MV-4-11 (cell line): ENCODE measurements at regions not wholly inside any gene's neighbourhood (a gene's known extent, or its start where the extent isn't known, plus 50 kb on each side); places are given as distances from the start of the nearest gene placed in this dataset.

Experiments used
- DNase-seq: peaks from one replicate; lab custom pipeline; 2025; lab: John Stamatoyannopoulos, UW

GRCh38 chr13:50104493-50104892, 89.2 kb downstream of the KCNRG start:
- DNase-seq: no peak

- peak; percentile 70 for DNase-seq
Observed at GRCh38 chr13:50106559-50106958, 91.3 kb downstream of the KCNRG start.

- peak; percentile 17 for DNase-seq
Observed at GRCh38 chr13:50107205-50107604, 92.0 kb downstream of the KCNRG start.

- no peak for DNase-seq
Observed at GRCh38 chr13:50114961-50115360, 99.7 kb downstream of the KCNRG start.

- no peak for DNase-seq
Observed at GRCh38 chr13:50115695-50116094, 100.5 kb downstream of the KCNRG start.

- DNase-seq: no peak
Observed at GRCh38 chr13:50116430-50116973, 101.3 kb downstream of the KCNRG start.

- DNase-seq: peak; percentile 34
Observed at GRCh38 chr13:50119591-50119990, 104.3 kb downstream of the KCNRG start.

GRCh38 chr13:50122455-50122854, 107.2 kb downstream of the KCNRG start:
- DNase-seq: peak; percentile 63

GRCh38 chr13:50123002-50123401, 107.8 kb downstream of the KCNRG start:
- DNase-seq: no peak

- no peak for DNase-seq
Observed at GRCh38 chr13:50123515-50123861, 108.2 kb downstream of the KCNRG start.

- peak; percentile 94 for DNase-seq
Observed at GRCh38 chr13:50123862-50124535, 108.8 kb downstream of the KCNRG start.

- DNase-seq: no peak
Observed at GRCh38 chr13:50124536-50125303, 109.5 kb downstream of the KCNRG start.

GRCh38 chr13:50125304-50125553, 110.0 kb downstream of the KCNRG start:
- no peak for DNase-seq

- peak; percentile 92 for DNase-seq
Observed at GRCh38 chr13:50125554-50126262, 110.5 kb downstream of the KCNRG start.

- DNase-seq: peak; percentile 69
Observed at GRCh38 chr13:50126263-50126992, 111.2 kb downstream of the KCNRG start.

GRCh38 chr13:50126993-50127725, 111.9 kb downstream of the KCNRG start:
- DNase-seq: no peak

- DNase-seq: no peak
Observed at GRCh38 chr13:50127726-50128291, 112.6 kb downstream of the KCNRG start.

- DNase-seq: no peak
Observed at GRCh38 chr13:50128428-50128931, 113.2 kb downstream of the KCNRG start.

GRCh38 chr13:50129081-50129705, 113.9 kb downstream of the KCNRG start:
- peak; percentile 9 for DNase-seq

- no peak for DNase-seq
Observed at GRCh38 chr13:50129706-50130122, 114.5 kb downstream of the KCNRG start.
